HG03469 (cell line): ENCODE measurements at regions not wholly inside any gene's neighbourhood (a gene's known extent, or its start where the extent isn't known, plus 50 kb on each side); places are given as distances from the start of the nearest gene placed in this dataset.

Experiments used
- ATAC-seq: cut with Tn5 transposase; IDR thresholded peaks from one replicate; pipeline ENCODE4 v1.9.1; 2021; ENCODE audit warnings: mild to moderate bottlenecking, moderate library complexity, moderate number of reproducible peaks; ENCODE audit not compliant: unreplicated experiment

DNA sequence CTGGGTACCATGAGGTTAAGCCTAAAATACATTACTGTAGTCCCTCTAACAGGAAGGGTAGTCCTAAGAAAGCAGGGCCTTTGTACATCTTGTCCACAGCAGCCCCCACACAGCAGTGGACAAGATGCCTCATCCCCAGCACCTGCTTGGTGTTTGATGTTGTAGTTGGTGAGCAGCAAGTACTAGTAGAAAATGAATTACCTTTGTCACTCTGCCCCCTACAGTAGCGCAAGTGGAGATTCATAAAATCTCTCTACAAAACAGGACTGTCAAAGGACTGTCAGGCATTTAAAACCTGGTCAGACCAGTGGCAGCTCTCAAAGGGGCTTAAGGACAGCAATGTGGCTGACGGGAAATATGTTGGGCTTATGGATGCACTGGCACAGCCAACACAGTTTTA is 122.5 kb downstream of the TMEM174 start:
- no peak for ATAC-seq

- no peak for ATAC-seq
Measured at GRCh38 chr5:73292816-73293459, 119.9 kb downstream of the TMEM174 start.

DNA sequence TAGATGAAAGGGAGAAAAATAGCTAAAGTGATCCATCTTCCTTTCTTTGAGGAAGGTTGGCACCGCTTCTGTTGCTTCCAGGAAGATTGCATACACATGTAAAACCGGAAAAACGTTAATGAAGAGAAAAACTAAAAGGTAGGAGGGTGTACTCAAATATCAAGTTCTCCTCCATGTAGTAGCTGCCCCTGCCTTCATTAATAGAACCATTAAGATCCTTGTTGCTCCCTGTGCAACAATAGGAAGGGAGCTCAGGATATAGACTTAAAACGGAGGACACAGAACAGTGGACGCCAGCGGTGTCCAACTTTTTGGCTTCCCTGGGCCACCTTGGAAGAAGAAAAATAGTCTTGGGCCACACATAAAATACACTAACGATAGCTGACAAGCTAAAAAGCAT is 118.9 kb downstream of the TMEM174 start:
- ATAC-seq = no peak

DNA sequence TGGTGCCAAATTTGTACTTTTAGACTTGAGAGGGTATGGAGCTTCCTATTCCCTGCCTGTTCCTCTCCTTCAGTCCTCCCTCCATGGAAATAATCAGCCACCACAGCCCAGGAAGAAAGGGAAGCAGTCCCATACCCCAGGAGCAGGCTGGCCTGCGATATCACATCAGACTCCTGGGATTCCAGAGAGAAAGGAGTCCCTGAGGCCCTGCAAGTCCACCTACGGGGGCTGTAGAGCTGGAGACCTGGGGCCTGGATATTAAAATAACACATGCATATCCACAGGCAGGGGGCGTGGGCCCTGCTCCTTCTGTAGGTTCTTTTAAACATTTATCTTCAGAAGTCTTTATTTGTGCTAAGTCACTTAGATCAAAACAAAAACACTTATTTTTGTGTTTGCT is 117.2 kb downstream of the TMEM174 start:
- ATAC-seq = no peak

- ATAC-seq = no peak
Measured at GRCh38 chr5:73288803-73289720, 116.1 kb downstream of the TMEM174 start.

DNA sequence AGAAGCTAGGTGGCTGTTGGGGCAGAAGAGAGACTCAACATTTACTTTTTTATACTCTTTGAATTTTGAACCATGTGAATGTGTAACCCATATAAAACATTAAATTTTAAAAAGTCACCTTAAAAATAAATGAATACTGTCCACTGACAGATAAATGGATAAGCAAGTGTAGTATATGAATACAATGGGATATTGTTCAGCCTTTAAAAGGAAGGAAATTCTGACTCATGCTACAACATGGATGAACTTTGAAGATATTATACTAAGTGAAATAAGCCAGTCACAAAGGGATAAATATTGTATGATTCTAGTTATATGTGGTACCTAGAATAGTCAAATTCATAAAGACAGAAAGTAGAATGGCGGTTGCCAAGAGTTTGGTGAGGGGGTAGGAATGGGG is 113.9 kb downstream of the TMEM174 start:
- no peak for ATAC-seq

DNA sequence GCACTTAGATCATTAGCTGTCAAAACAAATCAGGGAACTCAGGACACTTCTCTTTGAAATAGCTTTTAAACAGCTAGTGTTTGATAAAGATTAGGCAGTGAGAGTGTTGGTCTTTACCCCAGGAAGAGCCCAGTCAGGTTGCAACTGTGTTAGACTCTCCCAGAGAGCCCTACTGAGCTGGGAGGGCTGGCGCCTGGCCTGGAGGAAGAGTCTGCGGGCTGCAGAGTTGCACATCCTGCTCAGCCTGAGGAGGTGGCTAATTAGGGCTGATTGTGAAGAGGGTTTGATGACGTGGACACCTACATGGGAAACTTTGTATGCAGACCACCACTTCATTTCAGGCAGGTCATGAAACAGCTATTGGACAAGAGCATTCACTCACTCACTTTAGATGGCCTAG is 112.0 kb downstream of the TMEM174 start:
- no peak for ATAC-seq

DNA sequence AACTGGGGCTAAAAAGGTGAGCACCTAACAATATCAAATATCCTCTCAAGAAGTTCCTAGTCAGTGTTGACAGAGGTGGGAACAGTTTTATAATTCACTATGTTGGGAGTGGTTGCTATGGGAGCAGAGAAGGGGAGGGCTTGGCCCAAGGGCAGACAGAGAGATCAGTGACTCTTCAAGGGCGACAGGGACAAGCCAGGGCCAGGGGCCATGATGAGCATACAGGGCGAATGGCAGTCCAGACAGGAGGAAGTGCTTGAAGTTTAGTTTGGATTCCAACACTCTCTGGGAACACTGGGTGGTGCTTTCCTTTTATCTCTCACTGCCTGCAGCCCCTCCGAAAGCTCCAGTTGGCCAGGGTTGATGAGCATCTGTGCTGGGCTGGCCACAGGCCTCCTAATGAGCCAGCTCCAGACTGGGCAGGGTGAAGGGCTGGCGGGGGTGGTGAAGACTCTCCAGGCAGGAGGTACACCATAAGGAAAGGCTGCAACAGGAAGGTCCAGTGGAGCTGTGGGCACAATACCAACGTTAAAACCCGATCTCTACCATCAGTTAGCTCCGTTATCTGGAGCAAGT is 111.3 kb downstream of the TMEM174 start:
- no peak for ATAC-seq

DNA sequence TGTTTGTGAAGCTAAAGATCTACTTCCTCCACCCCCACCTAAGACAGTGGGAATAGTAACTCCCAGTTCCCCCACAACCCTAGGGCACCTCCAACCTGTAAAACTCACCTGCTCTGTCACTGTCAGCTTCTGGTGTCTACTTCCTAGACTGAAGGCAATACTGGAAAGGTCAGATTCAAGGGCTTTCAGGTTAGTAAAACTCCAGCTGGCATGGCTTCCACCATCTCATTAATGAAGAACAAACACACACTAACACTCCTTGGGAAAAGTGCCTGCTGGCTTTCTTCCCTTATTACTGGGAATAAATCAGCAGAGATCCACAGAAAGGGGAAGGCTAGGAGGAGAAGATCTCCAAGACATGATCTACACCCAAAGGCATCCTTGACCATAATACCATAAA is 109.9 kb downstream of the TMEM174 start:
- no peak for ATAC-seq

GRCh38 chr5:73282383-73282782 is 109.4 kb downstream of the TMEM174 start:
- ATAC-seq = no peak

- ATAC-seq = no peak
Measured at GRCh38 chr5:73280821-73281746, 108.1 kb downstream of the TMEM174 start.

GRCh38 chr5:73280386-73280785 is 107.4 kb downstream of the TMEM174 start:
- ATAC-seq = no peak

- no peak for ATAC-seq
Measured at GRCh38 chr5:73279805-73280204, 106.8 kb downstream of the TMEM174 start.

DNA sequence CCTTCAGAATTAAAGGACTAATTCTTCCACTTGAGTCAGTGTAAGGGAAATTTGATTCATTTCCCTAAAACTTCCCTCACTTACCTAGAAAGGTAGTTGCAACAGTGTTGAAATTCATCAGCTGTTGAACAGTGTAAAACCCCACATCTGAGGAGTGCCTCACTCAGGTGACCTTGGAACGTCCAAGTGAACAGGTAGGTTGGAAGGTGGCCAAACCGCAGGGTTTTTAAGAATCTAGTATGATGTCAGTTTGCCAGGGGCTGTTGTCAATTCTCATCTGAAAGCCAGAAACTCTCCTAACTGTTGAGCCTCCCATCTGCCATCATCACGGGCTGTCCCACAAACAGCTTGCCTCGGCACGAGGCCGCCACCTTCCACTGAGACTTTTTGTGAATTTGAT is 105.7 kb downstream of the TMEM174 start:
- ATAC-seq = no peak

DNA sequence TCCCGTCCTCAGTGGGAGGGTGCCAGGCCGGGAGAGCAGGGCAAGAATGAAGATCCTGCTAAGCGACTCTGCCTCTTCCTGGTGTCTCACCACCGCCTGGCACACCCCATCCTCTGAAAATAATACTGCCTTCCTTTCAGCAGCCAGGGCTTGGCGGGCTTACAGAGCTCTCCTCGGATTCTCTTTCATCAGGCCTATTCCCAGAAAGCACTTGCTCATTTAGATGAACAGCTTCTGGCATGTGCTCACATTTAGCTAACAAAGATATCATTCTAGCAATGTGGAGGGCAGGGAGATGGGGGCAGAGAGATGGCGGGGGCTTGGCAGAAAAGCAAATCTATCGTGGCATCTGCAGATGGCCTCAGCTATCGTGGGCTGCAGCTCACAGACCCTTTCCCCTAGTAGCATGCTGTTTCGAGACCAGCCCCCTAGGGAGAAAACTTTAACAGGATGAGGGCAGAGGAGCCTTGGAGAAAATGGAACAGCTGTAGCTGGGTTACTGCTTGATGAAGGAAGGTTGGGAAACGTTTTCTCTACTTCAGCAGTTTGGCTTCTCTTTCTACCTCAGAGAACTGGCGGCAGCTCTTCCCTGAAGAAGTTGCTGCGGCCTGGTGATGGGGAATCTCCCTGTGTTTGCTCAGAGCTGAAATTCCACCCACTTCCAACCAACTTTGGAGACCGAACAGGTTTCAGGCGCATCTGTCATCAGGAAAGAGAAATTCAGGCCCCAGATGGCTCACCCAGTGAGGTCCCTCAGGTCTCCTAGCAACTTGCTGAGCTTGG is 102.1 kb downstream of the TMEM174 start:
- no peak for ATAC-seq

DNA sequence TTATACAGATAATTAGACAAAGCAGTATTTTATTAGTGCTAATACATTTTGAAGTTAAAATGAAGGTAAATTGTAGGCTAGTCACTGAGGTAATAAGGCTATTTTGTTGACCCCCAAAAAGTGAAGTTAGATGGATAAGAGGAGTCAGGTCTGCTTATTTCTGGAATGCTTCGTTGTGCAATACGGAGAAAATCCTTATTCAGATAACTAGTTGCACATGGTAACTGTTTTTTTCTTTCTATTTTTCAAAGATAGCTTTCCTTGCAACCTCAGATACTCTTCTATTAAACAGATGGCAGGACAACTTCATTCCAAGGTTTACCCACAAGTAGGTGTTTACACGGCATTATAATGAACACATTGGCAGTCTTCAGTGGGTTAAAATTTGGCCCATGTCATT is 101.1 kb downstream of the TMEM174 start:
- ATAC-seq = no peak

DNA sequence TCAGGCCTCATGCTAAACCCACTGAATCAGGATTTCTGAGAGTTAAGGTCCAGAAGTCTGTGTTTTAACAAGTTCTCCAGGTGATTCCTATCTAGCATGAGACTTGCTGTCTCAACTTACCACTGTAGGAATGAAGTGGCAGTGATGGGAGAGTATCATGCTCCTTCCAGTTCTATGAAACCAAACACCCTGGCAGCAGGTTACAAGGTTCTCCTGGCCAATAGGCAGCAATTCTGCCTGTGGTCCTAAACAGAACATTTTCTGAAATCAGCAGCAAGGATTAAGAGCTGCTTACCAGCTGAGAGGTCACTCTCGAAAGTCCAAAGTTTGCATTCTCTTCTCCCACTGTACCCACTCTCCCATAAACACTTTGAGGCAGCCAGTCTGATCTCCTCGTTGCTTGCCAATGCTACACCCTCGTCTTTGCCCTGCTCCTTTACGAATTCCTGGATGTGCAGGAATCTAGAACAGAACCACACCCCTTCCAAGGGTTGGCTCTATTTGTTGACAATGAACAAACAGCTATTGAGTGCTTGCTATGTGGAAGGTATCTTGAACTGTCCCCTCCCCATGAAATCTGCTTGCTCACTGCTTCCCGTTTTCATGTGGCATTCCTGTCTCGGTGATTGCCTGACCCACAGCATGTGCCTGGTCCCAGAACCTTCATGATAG is 100.5 kb downstream of the TMEM174 start:
- no peak for ATAC-seq

GRCh38 chr5:73272351-73272750 is 99.4 kb downstream of the TMEM174 start:
- ATAC-seq = no peak

DNA sequence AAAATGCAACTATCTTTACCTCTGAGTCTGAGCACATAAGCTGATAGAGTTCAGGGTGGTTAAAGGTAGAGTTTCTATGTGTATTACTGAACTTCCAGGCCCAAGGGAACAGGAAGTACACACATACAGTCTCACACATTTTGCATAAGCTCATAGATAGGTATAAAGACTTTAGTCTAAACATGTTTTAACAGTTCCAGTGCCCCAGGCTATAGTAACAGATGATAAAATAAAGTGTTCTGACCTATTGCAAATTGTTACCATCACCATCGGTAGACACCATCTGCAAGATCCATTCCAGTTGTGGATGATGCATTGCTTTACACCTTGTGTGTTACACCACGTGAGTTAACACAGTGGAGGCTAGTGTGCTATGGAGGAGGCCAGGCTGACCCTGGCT is 95.8 kb downstream of the TMEM174 start:
- ATAC-seq = no peak
